HG02981 (cell line): ENCODE measurements at regions not wholly inside any gene's neighbourhood (a gene's known extent, or its start where the extent isn't known, plus 50 kb on each side); places are given as distances from the start of the nearest gene placed in this dataset.
A peak's percentile ranks its signal among the peaks of the same experiment; 100 is the strongest.

Source experiments
- ATAC-seq: cut with Tn5 transposase; IDR thresholded peaks from one replicate; pipeline ENCODE4 v1.9.1; 2021; ENCODE audit warnings: mild to moderate bottlenecking, moderate library complexity; ENCODE audit not compliant: unreplicated experiment

GRCh38 chr9:118364266-118365106 lies 660.3 kb downstream of the TLR4 start:
- ATAC-seq = no peak

GRCh38 chr9:118366228-118366627 lies 662.0 kb downstream of the TLR4 start:
- ATAC-seq = no peak

GRCh38 chr9:118367383-118367782 lies 663.2 kb downstream of the TLR4 start:
- ATAC-seq = peak; percentile 62

- no peak for ATAC-seq
These were observed 680.4 kb downstream of the TLR4 start for GRCh38 chr9:118384531-118385100.

- peak; percentile 78 for ATAC-seq
These were observed 691.2 kb downstream of the TLR4 start for GRCh38 chr9:118395415-118395814.

GRCh38 chr9:118401546-118401945 lies 697.3 kb downstream of the TLR4 start:
- no peak for ATAC-seq

GRCh38 chr9:118414676-118415075 lies 710.5 kb downstream of the TLR4 start:
- no peak for ATAC-seq

GRCh38 chr9:118418887-118419565 lies 714.8 kb downstream of the TLR4 start:
- ATAC-seq = no peak

- no peak for ATAC-seq
These were observed 715.5 kb downstream of the TLR4 start for GRCh38 chr9:118419676-118420075.

GRCh38 chr9:118422508-118422907 lies 718.3 kb downstream of the TLR4 start:
- ATAC-seq = no peak

GRCh38 chr9:118423021-118423420 lies 718.8 kb downstream of the TLR4 start:
- no peak for ATAC-seq

- no peak for ATAC-seq
These were observed 719.5 kb downstream of the TLR4 start for GRCh38 chr9:118423721-118424120.

GRCh38 chr9:118426772-118427171 lies 722.6 kb downstream of the TLR4 start:
- ATAC-seq = no peak

- ATAC-seq = no peak
These were observed 734.6 kb downstream of the TLR4 start for GRCh38 chr9:118438810-118439209.

- no peak for ATAC-seq
These were observed 735.2 kb downstream of the TLR4 start for GRCh38 chr9:118439441-118439840.

GRCh38 chr9:118444403-118444802 lies 740.2 kb downstream of the TLR4 start:
- no peak for ATAC-seq

- no peak for ATAC-seq
These were observed 742.9 kb downstream of the TLR4 start for GRCh38 chr9:118446943-118447639.

GRCh38 chr9:118449554-118449953 lies 745.4 kb downstream of the TLR4 start:
- no peak for ATAC-seq

- no peak for ATAC-seq
These were observed 751.1 kb downstream of the TLR4 start for GRCh38 chr9:118455259-118455658.

GRCh38 chr9:118455788-118456187 lies 751.6 kb downstream of the TLR4 start:
- no peak for ATAC-seq
